SK-N-SH (cell line): ENCODE measurements at regions not wholly inside any gene's neighbourhood (a gene's known extent, or its start where the extent isn't known, plus 50 kb on each side); places are given as distances from the start of the nearest gene placed in this dataset.

Source experiments
- CTCF ChIA-PET: fragments of 300-600, 350-600 bp; formaldehyde crosslinking; extraction: SDS; loops from one replicate; lab custom pipeline; 2021; lab: Yijun Ruan, JAX
- POLR2A ChIA-PET: fragments of 350-600 bp; sonication (Branson Sonifier 250); formaldehyde crosslinking; extraction: SDS; loops from one replicate; lab custom pipeline; 2020; ENCODE audit warnings: antibody characterized with exemption, inconsistent platforms; lab: Yijun Ruan, JAX
- DNase-seq: peaks from one replicate; pipeline ENCODE4 v3.0.0; 2012
- H2AFZ ChIP-seq: fragments of 200-600 bp; sonication (generic); 2 replicates; pipeline ENCODE4 v1.8.1; 2016; ENCODE audit warnings: antibody characterized with exemption, mild to moderate bottlenecking, low read depth
- H3F3A ChIP-seq: fragments of 200-600 bp; sonication (generic); replicated peaks from 2 replicates; pipeline ENCODE3; 2016; ENCODE audit warnings: antibody characterized with exemption, mild to moderate bottlenecking; ENCODE audit not compliant: insufficient read depth
- H3K27ac ChIP-seq, 2 experiments: fragments of 200-500 bp in 1 of 2; fragments of 200-600 bp in 1 of 2; sonication (Bioruptor generic) in 1 of 2; sonication (generic), shearing (Covaris generic) in 1 of 2; 2 replicates each; pipeline versions ENCODE4 v1.5.1 to v1.6.1; 2014 to 2016; ENCODE audit warnings: low read depth in 2 of 2, inconsistent platforms in 1 of 2, low read length in 1 of 2, mild to moderate bottlenecking in 1 of 2, mixed read lengths in 1 of 2
- H3K27me3 ChIP-seq: fragments of 200-600 bp; sonication (generic), shearing (Covaris generic); 2 replicates; pipeline ENCODE4 v1.6.1; 2016; ENCODE audit warnings: mixed run types; ENCODE audit not compliant: insufficient read depth
- H3K36me3 ChIP-seq, 2 experiments: fragments of 200-500 bp in 1 of 2; fragments of 200-600 bp in 1 of 2; sonication (Bioruptor generic) in 1 of 2; sonication (generic) in 1 of 2; replicated peaks in 1 of 2; 2 replicates each; pipeline versions ENCODE3 to v1.5.1; 2014 to 2016; ENCODE audit warnings: low read length in 1 of 2, mild to moderate bottlenecking in 1 of 2; ENCODE audit not compliant: insufficient read depth in 2 of 2, control insufficient read depth in 1 of 2
- H3K4me1 ChIP-seq, 2 experiments: fragments of 200-500 bp in 1 of 2; fragments of 200-600 bp in 1 of 2; sonication (Bioruptor generic) in 1 of 2; sonication (generic), shearing (Covaris generic) in 1 of 2; 2 replicates each; pipeline versions ENCODE4 v1.5.1 to v1.6.1; 2014 to 2016; ENCODE audit warnings: low read depth in 1 of 2, low read length in 1 of 2, mixed run types in 1 of 2; ENCODE audit not compliant: insufficient read depth in 2 of 2, control insufficient read depth in 1 of 2
- H3K4me2 ChIP-seq: fragments of 200-600 bp; sonication (generic), shearing (Covaris generic); 2 replicates; pipeline ENCODE4 v1.6.1; 2017; ENCODE audit warnings: mixed run types
- H3K4me3 ChIP-seq, 2 experiments: fragments of 200-500 bp in 1 of 2; fragments of 200-600 bp in 1 of 2; sonication (Bioruptor generic) in 1 of 2; sonication (generic), shearing (Covaris generic) in 1 of 2; 2 replicates each; pipeline versions ENCODE4 v1.5.1 to v1.8.1; 2014 to 2016; ENCODE audit warnings: low read depth in 2 of 2, inconsistent platforms in 1 of 2, low read length in 1 of 2, mild to moderate bottlenecking in 1 of 2, mixed read lengths in 1 of 2, moderate library complexity in 1 of 2
- H3K79me2 ChIP-seq: fragments of 200-600 bp; sonication (generic); 2 replicates; pipeline ENCODE4 v1.8.1; 2017; ENCODE audit warnings: mild to moderate bottlenecking; ENCODE audit not compliant: insufficient read depth
- H3K9ac ChIP-seq: fragments of 200-600 bp; sonication (generic); 2 replicates; pipeline ENCODE4 v1.6.1; 2017; ENCODE audit warnings: mixed run types
- H3K9me2 ChIP-seq: fragments of 200-600 bp; sonication (generic); 2 replicates; pipeline ENCODE4 v1.6.1; 2017; ENCODE audit warnings: mixed run types
- H3K9me3 ChIP-seq: fragments of 200-600 bp; sonication (generic); 2 replicates; pipeline ENCODE4 v1.6.1; 2017; ENCODE audit warnings: mixed run types, mild to moderate bottlenecking, moderate library complexity
- H4K20me1 ChIP-seq: fragments of 200-600 bp; sonication (generic); 2 replicates; pipeline ENCODE4 v1.6.1; 2017; ENCODE audit warnings: mild to moderate bottlenecking, mixed run types; ENCODE audit not compliant: insufficient read depth
- ELF1 ChIP-seq: IDR thresholded peaks from 2 replicates; pipeline ENCODE4 v1.4.0; 2012
- FOSL2 ChIP-seq: IDR thresholded peaks from 2 replicates; pipeline ENCODE4 v1.4.0; 2012; ENCODE audit warnings: low read depth, mild to moderate bottlenecking, moderate library complexity, borderline replicate concordance
- FOXJ3 ChIP-seq: sonication (generic); formaldehyde crosslinking; IDR thresholded peaks from 2 replicates; pipeline ENCODE4 v1.5.1; 2020; ENCODE audit warnings: mild to moderate bottlenecking, missing genetic modification reagents
- FOXM1 ChIP-seq: IDR thresholded peaks from 2 replicates; pipeline ENCODE4 v1.4.0; 2012; ENCODE audit warnings: low read depth, mild to moderate bottlenecking
- MEF2A ChIP-seq: IDR thresholded peaks from 2 replicates; pipeline ENCODE4 v1.4.0; 2012; ENCODE audit warnings: low read depth, borderline replicate concordance
- MXI1 ChIP-seq: IDR thresholded peaks from 2 replicates; pipeline ENCODE4 v1.6.1; 2012; ENCODE audit warnings: mild to moderate bottlenecking, low read depth, low read length, improper control_type of control experiment
- RFX5 ChIP-seq: IDR thresholded peaks from 2 replicates; pipeline ENCODE4 v1.6.1; 2012; ENCODE audit warnings: mild to moderate bottlenecking, improper control_type of control experiment, low read length
- SIN3A ChIP-seq: IDR thresholded peaks from 2 replicates; pipeline ENCODE4 v1.6.1; 2012; ENCODE audit warnings: low read depth, mild to moderate bottlenecking, low read length, moderate library complexity, borderline replicate concordance
- TAF1 ChIP-seq: IDR thresholded peaks from 2 replicates; pipeline ENCODE4 v1.6.1; 2012; ENCODE audit warnings: low read depth, mild to moderate bottlenecking, low read length, moderate library complexity, borderline replicate concordance
- TCF12 ChIP-seq: IDR thresholded peaks from 2 replicates; pipeline ENCODE4 v1.4.0; 2012
- WGBS: methylation state at CpG from one replicate; pipeline ENCODE4 v1.1.6; 2017; ENCODE audit warnings: low lambda C conversion rate; 5-methylcytosine and 5-hydroxymethylcytosine counted together
- TF ChIP-seq, protein P1 (sequence below): fragments of 150-350 bp; IDR thresholded peaks from 2 replicates; pipeline ENCODE4 v1.6.1; 2017; ENCODE audit warnings: antibody characterized with exemption, low read length, low read depth, borderline replicate concordance
- TF ChIP-seq, protein P2 (sequence below): IDR thresholded peaks from 2 replicates; pipeline ENCODE4 v1.4.0; 2012; ENCODE audit warnings: low read depth, borderline replicate concordance
- TF ChIP-seq, protein P3 (sequence below): fragments of 150-350 bp; IDR thresholded peaks from 2 replicates; pipeline ENCODE4 v1.6.1; 2016; ENCODE audit warnings: mild to moderate bottlenecking, low read depth, low read length
- TF ChIP-seq, protein P4 (sequence below): fragments of 200-600 bp; sonication (generic); IDR thresholded peaks from 2 replicates; pipeline ENCODE4 v1.6.1; 2017; ENCODE audit warnings: antibody characterized with exemption, mild to moderate bottlenecking, moderate library complexity
- TF ChIP-seq, protein P5 (sequence below): IDR thresholded peaks from 2 replicates; pipeline ENCODE4; 2012
- TF ChIP-seq, protein P6 (sequence below): IDR thresholded peaks from 2 replicates; pipeline ENCODE4 v1.4.0; 2012; ENCODE audit warnings: low read depth
- TF ChIP-seq, protein P7 (sequence below): IDR thresholded peaks from 2 replicates; pipeline ENCODE4 v1.4.0; 2012; ENCODE audit warnings: low read depth, borderline replicate concordance

DNA sequence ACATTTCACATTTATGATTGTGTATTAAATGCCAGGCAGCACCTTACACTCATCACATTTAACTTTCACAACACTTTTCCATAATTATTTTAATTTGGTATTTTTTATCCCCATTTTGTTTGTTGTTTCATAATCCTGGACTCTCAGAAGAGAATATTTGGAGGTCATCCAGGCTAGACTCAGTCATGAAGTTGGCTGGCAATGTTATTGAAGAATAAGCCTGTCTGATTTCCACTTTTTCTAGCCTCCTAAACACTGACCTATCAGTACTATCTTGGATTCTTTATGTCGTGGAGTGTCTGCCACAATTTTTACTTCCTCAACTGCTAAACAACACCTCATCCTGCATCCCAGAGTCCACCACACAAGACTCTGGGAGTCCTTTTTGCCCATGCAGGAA, 372.3 kb upstream of the NRP1 start:
- no peak overlapping the region for H3K4me2 ChIP-seq
- no peak overlapping the region for H3K9ac ChIP-seq
- no peak for DNase-seq
- H3K27me3 ChIP-seq = no peaks in the 10 kb centered on the region
- no peak overlapping the region for H3K4me3 ChIP-seq
- no peaks in the 10 kb centered on the region for H3K79me2 ChIP-seq
- H3K9me3 ChIP-seq = no peaks in the 10 kb centered on the region
- H3K9me2 ChIP-seq = no peaks in the 10 kb centered on the region
- no peaks in the 10 kb centered on the region for H3K36me3 ChIP-seq
- H4K20me1 ChIP-seq = no peaks in the 10 kb centered on the region
- 69% methylated on average over 1 of the region's 1 CpG for WGBS
- 0 out of 4 replicates have a peak overlapping the region, but pooled peaks of 1 of the 2 experiments have one; percentile 7 for H3K27ac ChIP-seq
- H3K4me1 ChIP-seq = no peaks in the 10 kb centered on the region; a peak in 1 of 4 replicates
- CTCF ChIA-PET = no interaction called here
- no peak overlapping the region for H2AFZ ChIP-seq
- TF ChIP-seq FOXM1 (no peak), TAF1 (no peak), RFX5 (no peak), TCF12 (no peak), MXI1 (no peak)
- TF ChIP-seq, protein P1, sequence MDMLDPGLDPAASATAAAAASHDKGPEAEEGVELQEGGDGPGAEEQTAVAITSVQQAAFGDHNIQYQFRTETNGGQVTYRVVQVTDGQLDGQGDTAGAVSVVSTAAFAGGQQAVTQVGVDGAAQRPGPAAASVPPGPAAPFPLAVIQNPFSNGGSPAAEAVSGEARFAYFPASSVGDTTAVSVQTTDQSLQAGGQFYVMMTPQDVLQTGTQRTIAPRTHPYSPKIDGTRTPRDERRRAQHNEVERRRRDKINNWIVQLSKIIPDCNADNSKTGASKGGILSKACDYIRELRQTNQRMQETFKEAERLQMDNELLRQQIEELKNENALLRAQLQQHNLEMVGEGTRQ = no peak
- TF ChIP-seq, protein P2, sequence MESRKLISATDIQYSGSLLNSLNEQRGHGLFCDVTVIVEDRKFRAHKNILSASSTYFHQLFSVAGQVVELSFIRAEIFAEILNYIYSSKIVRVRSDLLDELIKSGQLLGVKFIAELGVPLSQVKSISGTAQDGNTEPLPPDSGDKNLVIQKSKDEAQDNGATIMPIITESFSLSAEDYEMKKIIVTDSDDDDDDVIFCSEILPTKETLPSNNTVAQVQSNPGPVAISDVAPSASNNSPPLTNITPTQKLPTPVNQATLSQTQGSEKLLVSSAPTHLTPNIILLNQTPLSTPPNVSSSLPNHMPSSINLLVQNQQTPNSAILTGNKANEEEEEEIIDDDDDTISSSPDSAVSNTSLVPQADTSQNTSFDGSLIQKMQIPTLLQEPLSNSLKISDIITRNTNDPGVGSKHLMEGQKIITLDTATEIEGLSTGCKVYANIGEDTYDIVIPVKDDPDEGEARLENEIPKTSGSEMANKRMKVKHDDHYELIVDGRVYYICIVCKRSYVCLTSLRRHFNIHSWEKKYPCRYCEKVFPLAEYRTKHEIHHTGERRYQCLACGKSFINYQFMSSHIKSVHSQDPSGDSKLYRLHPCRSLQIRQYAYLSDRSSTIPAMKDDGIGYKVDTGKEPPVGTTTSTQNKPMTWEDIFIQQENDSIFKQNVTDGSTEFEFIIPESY = no peak
- H3F3A ChIP-seq = no peaks in the 10 kb centered on the region
- POLR2A ChIA-PET = no interaction called here

DNA sequence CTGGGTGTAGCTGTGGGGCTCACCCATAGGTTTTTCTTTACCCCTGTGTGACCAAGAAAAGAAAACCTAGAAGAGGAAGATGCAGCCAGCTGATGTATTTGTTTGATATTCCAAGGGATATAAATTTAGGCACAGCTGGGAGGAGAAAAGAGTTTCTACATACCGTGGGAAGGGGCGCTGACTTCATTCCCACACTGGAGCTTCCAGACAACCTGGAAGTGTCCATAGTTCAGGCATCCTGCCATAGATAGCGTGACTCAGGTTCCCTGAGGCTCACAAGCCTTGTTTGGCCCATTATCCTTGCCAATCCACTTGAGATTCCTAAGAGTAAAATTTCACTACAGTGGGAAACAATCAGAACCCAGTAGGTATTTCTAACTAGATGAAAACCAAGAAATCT, 371.7 kb upstream of the NRP1 start:
- Histone ChIP-seq H3F3A (no peaks in the 10 kb centered on the region), H3K4me3 (no peak overlapping the region), H2AFZ (no peak overlapping the region), H3K9ac (no peak overlapping the region), H4K20me1 (no peaks in the 10 kb centered on the region), H3K4me2 (no peak overlapping the region), H3K9me2 (no peaks in the 10 kb centered on the region), H3K4me1 (no peaks in the 10 kb centered on the region; a peak in 1 of 4 replicates), H3K9me3 (no peaks in the 10 kb centered on the region), H3K36me3 (no peaks in the 10 kb centered on the region), H3K27ac (0 out of 4 replicates have a peak overlapping the region, but pooled peaks of 1 of the 2 experiments have one; percentile 7), H3K27me3 (no peaks in the 10 kb centered on the region), H3K79me2 (no peaks in the 10 kb centered on the region)
- ChIA-PET POLR2A (no interaction called here), CTCF (no interaction called here)
- 78% methylated on average over 3 of the region's 3 CpGs for WGBS
- no peak for DNase-seq
- TF ChIP-seq FOSL2 (no peak), MEF2A (no peak), ELF1 (no peak), MXI1 (no peak), FOXJ3 (no peak), FOXM1 (no peak), SIN3A (no peak), TCF12 (no peak)
- TF ChIP-seq, protein P2 = no peak
- TF ChIP-seq, protein P3, sequence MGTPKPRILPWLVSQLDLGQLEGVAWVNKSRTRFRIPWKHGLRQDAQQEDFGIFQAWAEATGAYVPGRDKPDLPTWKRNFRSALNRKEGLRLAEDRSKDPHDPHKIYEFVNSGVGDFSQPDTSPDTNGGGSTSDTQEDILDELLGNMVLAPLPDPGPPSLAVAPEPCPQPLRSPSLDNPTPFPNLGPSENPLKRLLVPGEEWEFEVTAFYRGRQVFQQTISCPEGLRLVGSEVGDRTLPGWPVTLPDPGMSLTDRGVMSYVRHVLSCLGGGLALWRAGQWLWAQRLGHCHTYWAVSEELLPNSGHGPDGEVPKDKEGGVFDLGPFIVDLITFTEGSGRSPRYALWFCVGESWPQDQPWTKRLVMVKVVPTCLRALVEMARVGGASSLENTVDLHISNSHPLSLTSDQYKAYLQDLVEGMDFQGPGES = no peak
- TF ChIP-seq, protein P4, sequence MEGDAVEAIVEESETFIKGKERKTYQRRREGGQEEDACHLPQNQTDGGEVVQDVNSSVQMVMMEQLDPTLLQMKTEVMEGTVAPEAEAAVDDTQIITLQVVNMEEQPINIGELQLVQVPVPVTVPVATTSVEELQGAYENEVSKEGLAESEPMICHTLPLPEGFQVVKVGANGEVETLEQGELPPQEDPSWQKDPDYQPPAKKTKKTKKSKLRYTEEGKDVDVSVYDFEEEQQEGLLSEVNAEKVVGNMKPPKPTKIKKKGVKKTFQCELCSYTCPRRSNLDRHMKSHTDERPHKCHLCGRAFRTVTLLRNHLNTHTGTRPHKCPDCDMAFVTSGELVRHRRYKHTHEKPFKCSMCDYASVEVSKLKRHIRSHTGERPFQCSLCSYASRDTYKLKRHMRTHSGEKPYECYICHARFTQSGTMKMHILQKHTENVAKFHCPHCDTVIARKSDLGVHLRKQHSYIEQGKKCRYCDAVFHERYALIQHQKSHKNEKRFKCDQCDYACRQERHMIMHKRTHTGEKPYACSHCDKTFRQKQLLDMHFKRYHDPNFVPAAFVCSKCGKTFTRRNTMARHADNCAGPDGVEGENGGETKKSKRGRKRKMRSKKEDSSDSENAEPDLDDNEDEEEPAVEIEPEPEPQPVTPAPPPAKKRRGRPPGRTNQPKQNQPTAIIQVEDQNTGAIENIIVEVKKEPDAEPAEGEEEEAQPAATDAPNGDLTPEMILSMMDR = no peak
- TF ChIP-seq, protein P5, sequence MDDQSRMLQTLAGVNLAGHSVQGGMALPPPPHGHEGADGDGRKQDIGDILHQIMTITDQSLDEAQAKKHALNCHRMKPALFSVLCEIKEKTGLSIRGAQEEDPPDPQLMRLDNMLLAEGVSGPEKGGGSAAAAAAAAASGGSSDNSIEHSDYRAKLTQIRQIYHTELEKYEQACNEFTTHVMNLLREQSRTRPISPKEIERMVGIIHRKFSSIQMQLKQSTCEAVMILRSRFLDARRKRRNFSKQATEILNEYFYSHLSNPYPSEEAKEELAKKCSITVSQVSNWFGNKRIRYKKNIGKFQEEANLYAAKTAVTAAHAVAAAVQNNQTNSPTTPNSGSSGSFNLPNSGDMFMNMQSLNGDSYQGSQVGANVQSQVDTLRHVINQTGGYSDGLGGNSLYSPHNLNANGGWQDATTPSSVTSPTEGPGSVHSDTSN = no peak
- TF ChIP-seq, protein P6, sequence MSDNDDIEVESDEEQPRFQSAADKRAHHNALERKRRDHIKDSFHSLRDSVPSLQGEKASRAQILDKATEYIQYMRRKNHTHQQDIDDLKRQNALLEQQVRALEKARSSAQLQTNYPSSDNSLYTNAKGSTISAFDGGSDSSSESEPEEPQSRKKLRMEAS = no peak
- TF ChIP-seq, protein P7, sequence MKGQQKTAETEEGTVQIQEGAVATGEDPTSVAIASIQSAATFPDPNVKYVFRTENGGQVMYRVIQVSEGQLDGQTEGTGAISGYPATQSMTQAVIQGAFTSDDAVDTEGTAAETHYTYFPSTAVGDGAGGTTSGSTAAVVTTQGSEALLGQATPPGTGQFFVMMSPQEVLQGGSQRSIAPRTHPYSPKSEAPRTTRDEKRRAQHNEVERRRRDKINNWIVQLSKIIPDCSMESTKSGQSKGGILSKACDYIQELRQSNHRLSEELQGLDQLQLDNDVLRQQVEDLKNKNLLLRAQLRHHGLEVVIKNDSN = no peak
